ENCODE measurements at regions not wholly inside any gene's neighbourhood (a gene's known extent, or its start where the extent isn't known, plus 50 kb on each side); places are given as distances from the start of the nearest gene placed in this dataset.

DNA sequence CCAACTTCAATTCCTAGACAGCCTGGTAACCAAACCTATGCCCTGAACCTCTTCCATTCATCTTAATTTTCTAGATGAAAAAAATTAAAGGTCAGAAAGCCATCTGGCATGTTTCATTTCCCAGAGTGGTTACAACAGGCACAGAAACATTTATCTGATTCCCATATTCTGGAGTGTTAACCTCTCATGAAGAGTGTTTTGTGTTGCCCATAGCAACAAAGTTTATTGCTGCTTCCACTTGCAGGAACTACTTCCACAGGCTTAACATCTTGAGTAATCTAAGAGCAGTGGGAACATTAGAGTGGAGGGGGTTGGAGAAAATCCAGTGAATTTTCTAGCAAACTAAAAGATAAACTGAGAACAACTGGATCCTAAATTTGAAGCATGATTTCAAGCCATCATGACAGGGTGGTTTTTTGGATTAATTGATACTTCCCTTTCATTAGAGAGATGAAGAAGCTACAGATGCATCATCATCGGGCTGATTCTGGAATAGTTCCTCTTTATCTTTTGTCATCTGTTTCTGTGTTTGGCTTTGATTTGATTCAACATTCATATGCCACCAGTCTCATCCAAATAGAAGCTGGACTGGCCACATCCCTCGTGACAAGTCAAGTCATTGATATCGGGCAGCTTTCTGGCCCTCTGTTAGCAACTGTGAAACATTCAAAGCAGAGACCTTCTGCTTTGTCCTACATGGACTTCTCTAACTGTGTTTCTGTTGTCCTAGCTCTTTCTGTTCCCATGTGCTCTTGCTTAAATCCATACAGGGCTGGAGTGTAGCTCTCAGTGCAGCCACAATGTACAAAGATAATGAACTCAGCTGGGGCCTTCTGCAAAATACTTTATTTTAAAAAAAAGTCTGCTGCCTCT is 167.3 kb downstream of the MID1IP1 start:
- peak overlapping the region in 2 of 10 donors; percentile 5 to 15 for H3K27ac ChIP-seq
- peak in 6 of 8 donors; percentile 24 to 77 (median 60) for ATAC-seq
- H3K4me1 ChIP-seq = peaks cover 0 to 14% (median 0%) of the 10 kb centered on the region in 9 donors
- H3K9me3 ChIP-seq = peaks cover 0 to 8% (median 0%) of the 10 kb centered on the region in 11 donors
- TF ChIP-seq, protein P1, sequence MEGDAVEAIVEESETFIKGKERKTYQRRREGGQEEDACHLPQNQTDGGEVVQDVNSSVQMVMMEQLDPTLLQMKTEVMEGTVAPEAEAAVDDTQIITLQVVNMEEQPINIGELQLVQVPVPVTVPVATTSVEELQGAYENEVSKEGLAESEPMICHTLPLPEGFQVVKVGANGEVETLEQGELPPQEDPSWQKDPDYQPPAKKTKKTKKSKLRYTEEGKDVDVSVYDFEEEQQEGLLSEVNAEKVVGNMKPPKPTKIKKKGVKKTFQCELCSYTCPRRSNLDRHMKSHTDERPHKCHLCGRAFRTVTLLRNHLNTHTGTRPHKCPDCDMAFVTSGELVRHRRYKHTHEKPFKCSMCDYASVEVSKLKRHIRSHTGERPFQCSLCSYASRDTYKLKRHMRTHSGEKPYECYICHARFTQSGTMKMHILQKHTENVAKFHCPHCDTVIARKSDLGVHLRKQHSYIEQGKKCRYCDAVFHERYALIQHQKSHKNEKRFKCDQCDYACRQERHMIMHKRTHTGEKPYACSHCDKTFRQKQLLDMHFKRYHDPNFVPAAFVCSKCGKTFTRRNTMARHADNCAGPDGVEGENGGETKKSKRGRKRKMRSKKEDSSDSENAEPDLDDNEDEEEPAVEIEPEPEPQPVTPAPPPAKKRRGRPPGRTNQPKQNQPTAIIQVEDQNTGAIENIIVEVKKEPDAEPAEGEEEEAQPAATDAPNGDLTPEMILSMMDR (IDR thresholded peaks at IDR 0.05) = no peak
- DNase-seq = no peak
- peaks cover 0 to 12% (median 0%) of the 10 kb centered on the region in 7 donors for H3K27me3 ChIP-seq
- no peaks in the 10 kb centered on the region for H3K36me3 ChIP-seq
- 34 to 35% methylated on average over 3 of the region's 3 CpGs for WGBS, 2 donors
- H3K4me3 ChIP-seq = no peak overlapping the region
- intact Hi-C loops (cut with DNase I) = no loop called here

DNA sequence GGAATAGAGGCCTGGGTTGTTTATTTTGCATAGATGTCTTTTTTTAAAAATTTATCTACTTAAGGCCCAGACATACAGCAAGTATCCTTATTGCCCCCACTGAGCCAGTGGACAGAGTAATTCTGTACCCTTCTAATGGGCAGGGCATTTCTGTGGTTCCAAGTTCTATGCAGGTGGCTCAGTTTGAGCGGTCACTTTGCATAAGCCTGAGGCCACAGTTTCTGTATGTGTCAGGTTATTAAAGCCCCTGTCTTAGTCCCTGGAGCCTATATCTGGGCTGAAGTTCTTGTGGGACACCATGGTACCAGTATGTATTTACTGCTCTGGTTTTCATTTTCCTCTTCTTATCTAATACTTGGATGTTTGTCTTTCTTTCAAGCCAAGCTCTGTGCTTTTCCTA is 168.8 kb downstream of the MID1IP1 start:
- ATAC-seq = no peak
- Histone ChIP-seq H3K4me1 (peaks cover 0 to 19% (median 0%) of the 10 kb centered on the region in 9 donors), H3K27me3 (peaks cover 0 to 14% (median 0%) of the 10 kb centered on the region in 7 donors), H3K4me3 (no peak overlapping the region), H3K27ac (no peak overlapping the region), H3K9me3 (peaks cover 0 to 5% (median 0%) of the 10 kb centered on the region in 11 donors), H3K36me3 (no peaks in the 10 kb centered on the region)
- DNase-seq = no peak
- intact Hi-C loops (cut with DNase I) = no loop called here
- 97 to 100% methylated on average over 1 of the region's 1 CpG for WGBS, 2 donors
- TF ChIP-seq, protein P1 (IDR thresholded peaks at IDR 0.05) = no peak

DNA sequence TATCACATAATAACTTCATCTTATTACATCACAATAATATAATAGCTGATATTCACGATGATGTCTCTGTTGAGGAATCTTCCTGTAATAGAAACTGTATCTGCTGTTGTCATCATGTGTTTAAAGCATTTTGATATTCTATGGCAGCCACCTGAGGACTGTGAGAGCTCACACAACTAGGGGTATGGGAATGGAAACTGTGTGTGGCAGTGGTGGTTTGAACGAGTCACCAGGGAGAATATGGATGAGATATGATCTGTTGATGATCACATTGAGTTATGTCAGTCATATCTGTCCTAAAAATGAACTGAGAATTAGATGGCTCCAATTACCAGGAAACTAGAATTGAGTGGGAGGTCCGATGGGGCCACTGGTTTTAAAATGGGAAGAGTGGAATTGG is 169.6 kb downstream of the MID1IP1 start:
- Histone ChIP-seq H3K27me3 (peaks cover 0 to 21% (median 0%) of the 10 kb centered on the region in 7 donors), H3K4me1 (peaks cover 0 to 19% (median 0%) of the 10 kb centered on the region in 9 donors), H3K4me3 (no peak overlapping the region), H3K36me3 (no peaks in the 10 kb centered on the region), H3K27ac (no peak overlapping the region), H3K9me3 (peaks cover 0 to 5% (median 0%) of the 10 kb centered on the region in 11 donors)
- DNase-seq = no peak
- ATAC-seq = no peak
- TF ChIP-seq, protein P1 (IDR thresholded peaks at IDR 0.05) = no peak
- WGBS, 2 donors = 79% methylated on average over 3 of the region's 3 CpGs
- intact Hi-C loops (cut with DNase I) = no loop called here

DNA sequence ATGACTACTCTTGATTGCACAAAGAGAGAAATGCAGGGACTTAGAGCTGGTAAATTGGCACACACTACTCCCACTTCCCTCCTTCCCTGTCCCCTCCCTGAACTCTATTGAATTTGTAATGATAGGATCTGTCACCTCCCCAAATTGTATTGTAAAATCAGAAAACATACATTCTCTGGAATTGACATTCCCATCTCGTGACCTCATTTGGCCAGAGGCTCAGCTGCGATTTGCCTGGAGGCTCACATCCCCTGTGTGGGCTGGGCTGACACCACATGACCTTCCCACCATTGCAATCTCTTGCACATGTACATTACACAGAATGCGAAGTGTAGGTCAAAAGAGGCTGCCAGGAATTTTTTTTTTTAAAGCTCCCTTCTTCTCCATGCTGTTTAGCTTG is 172.1 kb downstream of the MID1IP1 start:
- intact Hi-C loops (cut with DNase I) = no loop called here
- Histone ChIP-seq H3K27me3 (peaks cover 0 to 25% (median 0%) of the 10 kb centered on the region in 7 donors), H3K9me3 (peaks cover 0 to 5% (median 0%) of the 10 kb centered on the region in 11 donors), H3K36me3 (no peaks in the 10 kb centered on the region), H3K27ac (no peak overlapping the region), H3K4me3 (no peak overlapping the region), H3K4me1 (peaks cover 0 to 15% (median 0%) of the 10 kb centered on the region in 9 donors)
- ATAC-seq = peak in 2 of 8 donors; percentile 29 to 37
- peak in 1 of 2 donors; percentile 9 for DNase-seq
- 26 to 34% methylated on average over 3 of the region's 3 CpGs for WGBS, 2 donors
- TF ChIP-seq, protein P1 (IDR thresholded peaks at IDR 0.05) = no peak

All from heart right ventricle (tissue), 16 donors.